Loucy (cell line): ENCODE measurements at regions not wholly inside any gene's neighbourhood (a gene's known extent, or its start where the extent isn't known, plus 50 kb on each side); places are given as distances from the start of the nearest gene placed in this dataset.

Experiments used
- EZH2phosphoT487 ChIP-seq: fragments of 200-600 bp; IDR thresholded peaks from 2 replicates; pipeline ENCODE4 v1.6.1; 2018; ENCODE audit warnings: antibody characterized with exemption, mild to moderate bottlenecking, moderate library complexity, borderline replicate concordance
- TF ChIP-seq, protein P1 (sequence below): fragments of 200-600 bp; sonication (generic); conservative IDR thresholded peaks from 2 replicates; pipeline ENCODE4 v1.5.1; 2014; ENCODE audit warnings: mild to moderate bottlenecking, antibody characterized with exemption, low read length

- TF ChIP-seq, protein P1, sequence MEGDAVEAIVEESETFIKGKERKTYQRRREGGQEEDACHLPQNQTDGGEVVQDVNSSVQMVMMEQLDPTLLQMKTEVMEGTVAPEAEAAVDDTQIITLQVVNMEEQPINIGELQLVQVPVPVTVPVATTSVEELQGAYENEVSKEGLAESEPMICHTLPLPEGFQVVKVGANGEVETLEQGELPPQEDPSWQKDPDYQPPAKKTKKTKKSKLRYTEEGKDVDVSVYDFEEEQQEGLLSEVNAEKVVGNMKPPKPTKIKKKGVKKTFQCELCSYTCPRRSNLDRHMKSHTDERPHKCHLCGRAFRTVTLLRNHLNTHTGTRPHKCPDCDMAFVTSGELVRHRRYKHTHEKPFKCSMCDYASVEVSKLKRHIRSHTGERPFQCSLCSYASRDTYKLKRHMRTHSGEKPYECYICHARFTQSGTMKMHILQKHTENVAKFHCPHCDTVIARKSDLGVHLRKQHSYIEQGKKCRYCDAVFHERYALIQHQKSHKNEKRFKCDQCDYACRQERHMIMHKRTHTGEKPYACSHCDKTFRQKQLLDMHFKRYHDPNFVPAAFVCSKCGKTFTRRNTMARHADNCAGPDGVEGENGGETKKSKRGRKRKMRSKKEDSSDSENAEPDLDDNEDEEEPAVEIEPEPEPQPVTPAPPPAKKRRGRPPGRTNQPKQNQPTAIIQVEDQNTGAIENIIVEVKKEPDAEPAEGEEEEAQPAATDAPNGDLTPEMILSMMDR = no peak
- TF ChIP-seq EZH2phosphoT487 = no peak
These were observed 586.0 kb downstream of the CCDC171 start for GRCh38 chr9:16138561-16139491.
